HG03521 (cell line): ENCODE measurements at regions not wholly inside any gene's neighbourhood (a gene's known extent, or its start where the extent isn't known, plus 50 kb on each side); places are given as distances from the start of the nearest gene placed in this dataset.

Source experiments
- ATAC-seq: cut with Tn5 transposase; IDR thresholded peaks from one replicate; pipeline ENCODE4 v1.9.1; 2021; ENCODE audit warnings: mild to moderate bottlenecking, moderate library complexity; ENCODE audit not compliant: unreplicated experiment

DNA sequence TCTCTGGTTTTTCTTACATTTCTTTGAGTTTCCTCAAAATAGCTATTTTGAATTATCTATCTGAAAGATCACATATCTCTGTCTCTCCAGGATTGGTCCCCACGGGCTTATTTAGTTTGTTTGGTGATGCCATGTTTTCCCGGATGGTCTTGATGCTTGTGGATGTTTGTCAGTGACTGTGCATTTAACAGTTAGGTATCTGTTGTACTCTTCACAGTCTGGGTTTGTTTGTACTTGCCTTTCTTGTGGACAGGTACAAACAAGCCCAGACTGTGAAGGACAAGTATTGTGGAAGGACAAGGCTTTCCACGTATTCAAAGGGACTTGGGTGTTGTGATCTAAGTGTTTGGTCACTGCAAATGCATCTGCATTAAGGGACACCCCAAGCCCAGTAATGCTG lies 49.9 kb upstream of the TOP1 start:
- no peak for ATAC-seq
